MM.1S (cell line): ENCODE measurements at regions not wholly inside any gene's neighbourhood (a gene's known extent, or its start where the extent isn't known, plus 50 kb on each side); places are given as distances from the start of the nearest gene placed in this dataset.

ENCODE experiments used
- DNase-seq: peaks from one replicate; pipeline ENCODE4 v3.0.0-alpha.2; 2015
- H2AFZ ChIP-seq: fragments of 300-600 bp; sonication (generic); 2 replicates; pipeline ENCODE4 v1.6.0; 2016; ENCODE audit warnings: antibody characterized with exemption, low read length
- H3F3A ChIP-seq: fragments of 300-600 bp; sonication (generic); 2 replicates; pipeline ENCODE4 v1.6.1; 2016; ENCODE audit warnings: mild to moderate bottlenecking, antibody characterized with exemption, low read length, moderate library complexity, mixed read lengths; ENCODE audit not compliant: insufficient read depth
- H3K27ac ChIP-seq: fragments of 300-600 bp; sonication (generic); 2 replicates; pipeline ENCODE4 v1.5.1; 2016; ENCODE audit warnings: mild to moderate bottlenecking, low read length
- H3K27me3 ChIP-seq: fragments of 300-600 bp; sonication (generic); replicated peaks from 2 replicates; pipeline ENCODE4 v1.6.0; 2016; ENCODE audit warnings: low read length; ENCODE audit not compliant: insufficient read depth
- H3K36me3 ChIP-seq: fragments of 300-600 bp; sonication (generic); replicated peaks from 2 replicates; pipeline ENCODE4 v1.6.1; 2016; ENCODE audit warnings: mild to moderate bottlenecking, low read length, mixed read lengths; ENCODE audit not compliant: insufficient read depth
- H3K4me1 ChIP-seq: fragments of 300-600 bp; sonication (generic); 2 replicates; pipeline ENCODE4 v1.6.1; 2016; ENCODE audit warnings: low read length, mixed read lengths
- H3K4me2 ChIP-seq: fragments of 300-600 bp; sonication (generic); 2 replicates; pipeline ENCODE4 v1.6.0; 2016; ENCODE audit warnings: low read depth, low read length
- H3K4me3 ChIP-seq: fragments of 300-600 bp; sonication (generic); 2 replicates; pipeline ENCODE4 v1.5.1; 2016; ENCODE audit warnings: low read length, mixed read lengths
- H3K79me2 ChIP-seq: fragments of 300-600 bp; sonication (generic); 2 replicates; pipeline ENCODE4 v1.6.1; 2016; ENCODE audit warnings: mixed run types, low read length, mixed read lengths
- H3K9ac ChIP-seq: fragments of 300-600 bp; sonication (generic); 2 replicates; pipeline ENCODE4 v1.6.1; 2016; ENCODE audit warnings: low read length, mixed read lengths
- H3K9me2 ChIP-seq: fragments of 300-600 bp; sonication (generic); replicated peaks from 2 replicates; pipeline ENCODE4 v1.6.1; 2016; ENCODE audit warnings: mild to moderate bottlenecking, low read length, mixed read lengths; ENCODE audit not compliant: insufficient read depth
- H3K9me3 ChIP-seq: fragments of 300-600 bp; sonication (generic); replicated peaks from 2 replicates; pipeline ENCODE4 v1.6.1; 2016; ENCODE audit warnings: mild to moderate bottlenecking, low read length, mixed read lengths; ENCODE audit not compliant: insufficient read depth
- H4K20me1 ChIP-seq: fragments of 300-600 bp; sonication (generic); 2 replicates; pipeline ENCODE4 v1.6.1; 2016; ENCODE audit warnings: mild to moderate bottlenecking, low read length, moderate library complexity, mixed read lengths; ENCODE audit not compliant: insufficient read depth
- CTCF ChIP-seq: fragments of 300-600 bp; sonication (generic); IDR thresholded peaks from 2 replicates; pipeline ENCODE4 v1.5.1; 2016; ENCODE audit warnings: antibody characterized with exemption, low read length, mixed read lengths
- EZH2 ChIP-seq: fragments of 300-600 bp; sonication (generic); optimal IDR thresholded peaks from 2 replicates; pipeline ENCODE3; 2017; ENCODE audit warnings: low read depth, mild to moderate bottlenecking, antibody characterized with exemption, low read length, mixed read lengths
- EZH2phosphoT487 ChIP-seq: fragments of 300-600 bp; sonication (generic); IDR thresholded peaks from 2 replicates; pipeline ENCODE4 v1.6.1; 2018; ENCODE audit warnings: antibody characterized with exemption, low read length

GRCh38 chr6:9116026-9116425, 680.7 kb upstream of the SLC35B3 start:
- Histone ChIP-seq H3K36me3 (no peaks in the 10 kb centered on the region), H3K9me2 (no peaks in the 10 kb centered on the region), H3K4me3 (no peak overlapping the region), H3K79me2 (no peaks in the 10 kb centered on the region), H3K4me1 (no peaks in the 10 kb centered on the region), H2AFZ (no peak overlapping the region), H3K27me3 (no peaks in the 10 kb centered on the region), H3K9me3 (no peaks in the 10 kb centered on the region), H4K20me1 (no peaks in the 10 kb centered on the region), H3K27ac (no peak overlapping the region), H3F3A (no peaks in the 10 kb centered on the region), H3K9ac (no peak overlapping the region), H3K4me2 (no peak overlapping the region)
- DNase-seq: no peak
- no peak for TF ChIP-seq CTCF
- no peak for TF ChIP-seq EZH2
- no peak for TF ChIP-seq EZH2phosphoT487

DNA sequence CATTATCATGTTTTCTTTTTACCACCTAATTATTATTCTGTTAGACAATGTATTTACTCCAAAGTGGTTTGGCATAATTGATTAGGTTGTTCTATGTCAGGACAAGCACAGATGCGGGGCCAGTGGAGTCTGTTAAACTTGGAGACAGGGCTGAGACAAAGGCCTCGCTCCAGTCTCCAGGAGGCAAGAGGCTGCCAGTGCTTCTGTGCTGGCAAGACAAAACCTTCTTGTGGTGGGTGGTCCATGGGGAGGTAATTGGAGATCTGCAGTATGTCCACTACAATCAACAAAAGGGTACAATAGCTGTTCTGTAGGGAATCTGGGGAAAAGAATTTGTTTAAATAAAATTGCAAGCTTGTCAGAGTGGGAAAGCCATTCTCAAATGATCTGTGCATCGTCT, 677.2 kb upstream of the SLC35B3 start:
- Histone ChIP-seq H3K4me3 (no peak overlapping the region), H4K20me1 (no peaks in the 10 kb centered on the region), H3K27me3 (no peaks in the 10 kb centered on the region), H3K4me2 (no peak overlapping the region), H3K79me2 (no peaks in the 10 kb centered on the region), H3K9me2 (no peaks in the 10 kb centered on the region), H3K9me3 (no peaks in the 10 kb centered on the region), H2AFZ (no peak overlapping the region), H3K9ac (no peak overlapping the region), H3K27ac (no peak overlapping the region), H3K4me1 (no peaks in the 10 kb centered on the region), H3K36me3 (no peaks in the 10 kb centered on the region), H3F3A (no peaks in the 10 kb centered on the region)
- DNase-seq: no peak
- TF ChIP-seq EZH2phosphoT487 (no peak), CTCF (no peak), EZH2 (no peak)

- Histone ChIP-seq H4K20me1 (no peaks in the 10 kb centered on the region), H3K9me3 (no peaks in the 10 kb centered on the region), H3K79me2 (no peaks in the 10 kb centered on the region), H3K36me3 (no peaks in the 10 kb centered on the region), H3K4me3 (no peak overlapping the region), H3K27me3 (no peaks in the 10 kb centered on the region), H3K4me2 (no peak overlapping the region), H2AFZ (no peak overlapping the region), H3K4me1 (no peaks in the 10 kb centered on the region), H3F3A (no peaks in the 10 kb centered on the region), H3K9ac (no peak overlapping the region), H3K9me2 (no peaks in the 10 kb centered on the region), H3K27ac (no peak overlapping the region)
- TF ChIP-seq EZH2: no peak
- no peak for TF ChIP-seq EZH2phosphoT487
- TF ChIP-seq CTCF: no peak
- DNase-seq: no peak
Observed at GRCh38 chr6:9103876-9104521, 668.7 kb upstream of the SLC35B3 start.
